Stimulated activated effector memory CD8-positive, alpha-beta T cell treated with anti-CD3 and anti-CD28 coated beads, Interleukin-12 subunit alpha, Interleukin-12 subunit beta, amount 100 ng/mL, for 72 hours (primary cell): ENCODE measurements at regions not wholly inside any gene's neighbourhood (a gene's known extent, or its start where the extent isn't known, plus 50 kb on each side); places are given as distances from the start of the nearest gene placed in this dataset.

ENCODE experiments used
- ATAC-seq: fragments of 150-1000 bp; cut with Tn5 transposase; 2 replicates; pipeline ENCODE4 v1.10.0; 2021
- DNase-seq, 2 donors: peaks; one replicate each; pipeline ENCODE4 v3.0.0; 2021 to 2022; ENCODE audit warnings: low spot score in 2 of 2
- H3K27ac Mint-ChIP-seq: one replicate; pipeline ENCODE4 v1.8.0; 2022; ENCODE audit warnings: mild to moderate bottlenecking, mixed read lengths
- H3K36me3 Mint-ChIP-seq: one replicate; pipeline ENCODE4 v1.8.0; 2022; ENCODE audit warnings: mild to moderate bottlenecking, mixed read lengths
- H3K4me1 Mint-ChIP-seq: one replicate; pipeline ENCODE4 v1.8.0; 2022; ENCODE audit warnings: mixed read lengths
- H3K4me3 Mint-ChIP-seq: one replicate; pipeline ENCODE4 v1.8.0; 2022; ENCODE audit warnings: mild to moderate bottlenecking, mixed read lengths
- H3K9me3 Mint-ChIP-seq: one replicate; pipeline ENCODE4 v1.8.0; 2022; ENCODE audit warnings: mixed read lengths

DNA sequence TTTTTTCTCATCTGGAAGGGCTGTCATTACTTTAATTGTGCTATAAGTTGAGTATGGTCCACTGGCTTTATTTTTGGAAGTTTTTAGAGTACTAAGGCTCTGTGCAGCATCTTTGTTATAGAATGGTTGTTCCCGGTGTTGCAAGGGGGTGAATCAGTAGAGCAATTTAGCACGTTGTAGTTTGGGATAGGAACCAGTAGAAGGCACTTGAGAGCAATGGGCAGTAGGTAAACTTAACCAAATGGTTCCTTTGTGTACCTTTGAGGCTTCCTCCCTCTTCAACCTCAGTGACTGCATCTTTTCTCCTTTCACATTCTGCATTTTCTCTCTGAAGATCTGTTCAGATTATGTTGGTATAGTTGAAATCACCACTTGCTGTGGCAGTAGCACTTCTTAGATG is 238.2 kb upstream of the SYT4 start:
- Mint-ChIP-seq H3K4me3 (no peak overlapping the region), H3K36me3 (no peaks in the 10 kb centered on the region), H3K9me3 (peaks cover 16% of the 10 kb centered on the region), H3K4me1 (no peaks in the 10 kb centered on the region), H3K27ac (no peak overlapping the region)
- ATAC-seq, result no peak
- DNase-seq, result no peak

DNA sequence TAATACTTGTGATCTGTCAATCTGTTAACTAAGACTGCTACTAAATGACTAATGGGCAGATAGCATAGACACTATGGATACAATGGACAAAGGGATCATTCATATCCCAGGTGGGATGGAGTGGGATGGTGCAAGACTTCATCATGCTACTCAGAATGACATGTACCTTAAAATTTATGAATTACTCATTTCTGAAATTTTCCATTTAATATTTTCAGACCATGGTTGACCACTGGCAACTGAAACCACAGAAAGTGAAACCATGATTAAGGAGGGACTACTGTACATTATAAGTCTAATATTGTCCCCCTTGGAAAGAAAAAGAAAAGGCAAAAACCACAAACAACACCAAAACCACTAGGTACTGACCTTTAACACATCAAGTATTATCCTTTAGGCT is 247.0 kb upstream of the SYT4 start:
- Mint-ChIP-seq H3K9me3 (peaks cover 3% of the 10 kb centered on the region), H3K4me3 (no peak overlapping the region), H3K27ac (no peak overlapping the region), H3K4me1 (no peaks in the 10 kb centered on the region), H3K36me3 (no peaks in the 10 kb centered on the region)
- ATAC-seq (no peak), DNase-seq (no peak)

DNA sequence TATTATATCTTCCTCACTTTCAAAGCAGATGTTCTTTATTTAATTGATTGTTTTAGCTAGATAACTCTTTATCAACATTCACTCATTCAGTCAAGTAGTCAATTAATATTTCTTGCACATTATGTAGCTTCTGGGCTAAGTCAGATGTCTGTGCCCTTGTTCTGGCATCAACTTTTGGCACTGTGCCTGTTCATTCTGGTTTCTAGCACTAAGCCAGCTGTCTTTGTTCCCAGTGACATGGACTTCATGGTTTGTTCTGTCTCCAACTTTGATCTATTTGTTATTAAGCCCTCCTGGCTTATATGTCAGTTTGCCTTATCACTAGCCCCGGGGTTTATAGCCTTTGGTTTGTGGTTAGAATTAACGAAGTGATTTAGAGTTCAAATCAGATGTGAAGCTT is 247.9 kb upstream of the SYT4 start:
- Mint-ChIP-seq H3K27ac (no peak overlapping the region), H3K9me3 (peaks cover 3% of the 10 kb centered on the region), H3K4me1 (no peaks in the 10 kb centered on the region), H3K4me3 (no peak overlapping the region), H3K36me3 (no peaks in the 10 kb centered on the region)
- no peak for DNase-seq
- no peak for ATAC-seq

DNA sequence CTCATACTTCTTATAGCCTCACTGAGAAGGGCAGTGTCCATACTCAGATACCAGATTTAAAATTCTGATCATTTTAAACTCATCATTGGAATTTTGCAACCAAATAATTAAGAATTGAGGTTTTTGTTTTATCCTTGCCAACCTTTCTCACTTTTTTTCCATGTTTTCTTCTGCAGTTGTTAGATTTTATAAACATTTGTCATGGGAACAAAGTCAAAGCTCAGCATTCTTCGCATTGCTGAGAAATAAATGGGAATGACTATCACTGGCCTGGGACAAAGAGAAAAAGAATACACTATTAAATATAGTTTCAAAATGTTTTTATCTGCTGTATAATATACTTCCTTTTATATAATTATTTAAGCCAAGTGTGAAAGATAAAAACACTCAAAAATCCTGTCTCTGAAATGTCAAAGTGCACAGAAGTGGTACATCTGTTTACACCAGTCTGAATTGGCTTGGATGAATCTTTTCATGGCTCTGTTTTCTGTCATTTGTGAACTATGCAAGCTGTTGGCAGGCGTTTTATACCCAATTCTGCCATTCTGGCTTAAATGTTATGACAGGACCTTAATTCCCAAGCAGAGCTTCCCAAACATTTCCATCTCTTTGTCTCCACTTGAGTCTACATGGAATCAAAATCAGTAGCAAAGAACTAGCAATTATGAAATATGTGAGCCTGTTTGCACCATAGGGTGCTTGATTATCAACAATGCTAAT is 249.3 kb upstream of the SYT4 start:
- no peaks in the 10 kb centered on the region for H3K36me3 Mint-ChIP-seq
- no peak overlapping the region for H3K4me3 Mint-ChIP-seq
- ATAC-seq, result no peak
- DNase-seq, result no peak
- peaks cover 3% of the 10 kb centered on the region for H3K9me3 Mint-ChIP-seq
- no peaks in the 10 kb centered on the region for H3K4me1 Mint-ChIP-seq
- H3K27ac Mint-ChIP-seq, result no peak overlapping the region

DNA sequence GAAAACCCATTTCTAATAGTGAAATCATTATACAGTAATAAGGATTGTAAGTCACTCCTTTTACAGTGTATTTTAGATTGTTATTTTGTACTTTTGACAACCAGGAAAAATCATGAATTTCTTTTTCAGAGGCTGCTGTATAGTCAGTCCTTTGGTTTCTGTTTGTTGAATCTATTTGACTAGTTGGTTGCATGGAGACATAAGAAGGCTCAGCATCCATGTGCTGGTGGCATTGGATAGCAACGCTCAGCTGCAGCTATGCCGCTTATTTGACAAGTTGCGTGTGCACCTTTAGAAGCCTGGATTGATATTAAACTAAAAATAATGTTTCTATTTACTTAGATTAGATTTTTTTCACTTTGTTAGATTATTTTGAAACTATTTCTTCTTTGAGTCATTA is 254.1 kb upstream of the SYT4 start:
- Mint-ChIP-seq H3K36me3 (no peaks in the 10 kb centered on the region), H3K4me3 (no peak overlapping the region), H3K27ac (no peak overlapping the region), H3K9me3 (peaks cover under 1% of the 10 kb centered on the region), H3K4me1 (no peaks in the 10 kb centered on the region)
- no peak for ATAC-seq
- DNase-seq, result no peak

DNA sequence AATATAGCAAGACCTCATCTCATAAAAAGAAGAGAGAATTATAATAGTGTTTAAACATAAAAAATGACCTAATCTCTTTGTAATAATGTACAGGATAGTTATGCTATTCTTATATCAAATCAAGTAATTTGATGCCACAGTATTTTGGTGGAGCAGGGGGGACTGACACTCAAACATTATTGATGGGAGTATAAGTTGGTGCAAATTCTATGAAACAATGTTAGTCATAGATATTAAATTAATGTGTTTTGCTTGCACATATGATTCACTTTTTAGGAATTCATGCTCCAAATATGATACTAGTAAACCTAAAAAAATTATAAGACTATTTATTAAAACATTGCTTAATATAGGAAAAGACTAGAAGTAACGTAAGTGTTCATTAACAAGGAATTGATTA is 256.1 kb upstream of the SYT4 start:
- Mint-ChIP-seq H3K9me3 (peaks cover 4% of the 10 kb centered on the region), H3K4me1 (no peaks in the 10 kb centered on the region), H3K4me3 (no peak overlapping the region), H3K36me3 (no peaks in the 10 kb centered on the region), H3K27ac (no peak overlapping the region)
- ATAC-seq, result no peak
- DNase-seq, result no peak

DNA sequence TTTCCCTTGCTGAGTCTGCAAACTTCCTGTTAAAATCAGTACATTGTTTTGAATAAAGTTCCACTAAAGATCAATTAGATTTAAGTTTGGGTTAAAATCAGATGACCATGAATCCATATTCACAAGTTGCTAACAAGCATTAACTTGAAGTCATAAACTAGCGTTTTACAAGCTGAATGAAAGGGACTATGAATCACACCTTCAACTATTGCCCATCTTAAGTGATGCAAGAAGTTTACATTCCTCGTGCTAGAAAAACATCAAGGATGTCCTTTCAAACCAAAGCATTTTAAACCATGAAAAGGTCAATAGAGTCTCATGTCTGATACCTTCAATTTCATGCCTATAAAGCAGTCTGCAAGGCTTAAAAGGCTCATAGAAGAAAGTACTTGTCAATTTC is 257.2 kb upstream of the SYT4 start:
- Mint-ChIP-seq H3K4me1 (no peaks in the 10 kb centered on the region), H3K27ac (no peak overlapping the region), H3K36me3 (no peaks in the 10 kb centered on the region), H3K9me3 (peaks cover 4% of the 10 kb centered on the region), H3K4me3 (no peak overlapping the region)
- DNase-seq, result no peak
- no peak for ATAC-seq

DNA sequence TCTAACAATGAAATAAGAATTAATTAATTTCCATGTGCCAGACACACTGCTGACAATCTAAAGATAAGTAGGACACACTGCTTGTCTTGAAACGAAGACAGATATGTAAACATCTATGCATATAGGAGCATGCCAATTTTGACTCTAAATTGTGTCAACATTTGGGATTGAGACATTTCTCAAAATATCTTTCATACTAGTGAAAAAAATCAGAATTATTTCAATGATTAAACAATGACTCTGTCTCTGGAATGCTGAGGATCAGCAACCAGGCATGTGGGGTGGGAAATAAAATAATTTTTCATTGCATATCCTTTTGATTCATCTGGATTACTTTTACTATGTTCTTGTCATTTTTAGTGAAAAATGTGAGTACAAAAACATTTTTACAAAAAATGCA is 262.6 kb upstream of the SYT4 start:
- no peaks in the 10 kb centered on the region for H3K36me3 Mint-ChIP-seq
- no peak overlapping the region for H3K4me3 Mint-ChIP-seq
- DNase-seq (no peak), ATAC-seq (no peak)
- no peaks in the 10 kb centered on the region for H3K4me1 Mint-ChIP-seq
- peaks cover 14% of the 10 kb centered on the region for H3K9me3 Mint-ChIP-seq
- no peak overlapping the region for H3K27ac Mint-ChIP-seq

DNA sequence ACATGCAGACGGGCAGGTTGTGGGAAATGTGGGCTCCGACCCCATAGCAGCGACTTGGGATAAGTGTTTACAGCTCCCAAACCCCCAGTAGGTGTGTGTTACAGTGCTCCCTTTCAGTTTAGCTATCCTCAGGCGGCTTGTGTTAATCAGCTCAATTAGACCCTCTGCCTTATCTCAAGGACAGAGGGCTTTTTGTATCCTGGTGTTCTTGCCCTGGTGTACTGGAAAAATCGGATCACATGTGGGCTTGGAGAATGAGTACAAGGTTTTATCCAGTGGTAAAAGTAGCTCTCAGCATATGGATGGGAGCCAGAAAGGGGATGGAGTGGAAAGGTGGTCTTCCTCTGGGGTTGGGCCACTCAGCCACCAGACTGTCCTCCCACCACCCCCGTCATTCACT is 264.7 kb upstream of the SYT4 start:
- Mint-ChIP-seq H3K9me3 (peaks cover 10% of the 10 kb centered on the region), H3K27ac (no peak overlapping the region), H3K4me1 (no peaks in the 10 kb centered on the region), H3K36me3 (no peaks in the 10 kb centered on the region), H3K4me3 (no peak overlapping the region)
- ATAC-seq (no peak), DNase-seq (no peak)

DNA sequence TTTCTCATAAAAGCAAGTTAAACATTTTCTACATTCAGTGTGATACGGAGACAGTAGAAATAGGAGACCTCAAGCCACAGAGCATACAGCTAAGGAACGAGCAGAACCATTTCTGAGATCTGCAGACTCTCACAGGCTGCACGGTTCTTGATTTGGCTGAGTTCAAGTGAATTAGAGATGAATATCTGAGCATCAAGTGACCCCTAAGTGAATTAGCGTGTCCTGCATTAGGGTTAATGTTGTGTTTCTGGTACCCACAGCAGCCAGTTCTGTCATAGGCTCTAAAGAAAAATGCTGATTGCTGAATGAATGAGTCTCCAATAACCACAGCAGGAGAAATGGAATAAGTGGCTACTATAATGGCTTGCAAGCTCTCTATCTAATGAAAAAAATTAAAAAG is 265.9 kb upstream of the SYT4 start:
- DNase-seq (no peak), ATAC-seq (no peak)
- Mint-ChIP-seq H3K4me1 (no peaks in the 10 kb centered on the region), H3K9me3 (peaks cover 10% of the 10 kb centered on the region), H3K27ac (no peak overlapping the region), H3K36me3 (no peaks in the 10 kb centered on the region), H3K4me3 (no peak overlapping the region)

DNA sequence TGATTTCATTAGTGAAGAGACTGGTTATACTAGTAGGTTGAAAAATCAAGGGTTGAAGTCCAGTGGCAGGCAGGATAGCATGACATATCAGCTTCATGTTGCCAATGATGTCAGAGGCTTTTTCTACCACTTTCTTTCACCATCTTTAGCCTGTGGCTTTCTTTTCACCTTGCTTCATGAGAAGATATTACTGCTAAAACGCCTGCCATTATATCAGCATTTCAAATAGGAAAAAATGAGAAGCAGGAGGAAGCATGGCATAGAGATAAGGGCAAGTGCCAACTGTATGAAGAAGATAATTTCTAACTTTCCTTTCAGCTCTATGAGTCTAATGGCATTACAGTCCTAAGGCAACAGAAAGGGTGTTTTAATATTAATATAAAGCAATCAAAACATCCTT is 270.2 kb upstream of the SYT4 start:
- H3K4me3 Mint-ChIP-seq, result no peak overlapping the region
- no peak overlapping the region for H3K27ac Mint-ChIP-seq
- DNase-seq (no peak), ATAC-seq (no peak)
- no peaks in the 10 kb centered on the region for H3K36me3 Mint-ChIP-seq
- no peaks in the 10 kb centered on the region for H3K4me1 Mint-ChIP-seq
- peaks cover 14% of the 10 kb centered on the region for H3K9me3 Mint-ChIP-seq

DNA sequence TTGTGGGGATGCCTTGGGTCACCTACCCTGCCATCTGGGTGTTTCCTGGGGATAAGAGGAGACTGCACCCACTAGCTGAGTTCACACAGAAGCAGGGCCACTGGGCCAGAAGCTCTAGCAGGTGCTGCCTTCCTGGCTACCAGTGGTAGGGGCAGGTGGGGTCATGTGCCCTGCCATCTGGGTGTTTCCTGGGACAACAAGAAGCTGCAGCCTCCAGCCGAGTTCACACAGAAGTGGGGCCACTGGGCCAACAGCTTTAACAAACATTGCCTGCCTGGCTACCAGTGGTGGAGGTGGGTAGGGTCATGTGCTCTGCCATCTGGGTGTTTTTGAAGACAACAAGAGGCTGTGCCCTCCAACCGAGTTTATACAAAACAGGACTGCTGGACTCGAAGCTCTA is 282.2 kb upstream of the SYT4 start:
- no peak for ATAC-seq
- no peak overlapping the region for H3K4me3 Mint-ChIP-seq
- no peak overlapping the region for H3K27ac Mint-ChIP-seq

DNA sequence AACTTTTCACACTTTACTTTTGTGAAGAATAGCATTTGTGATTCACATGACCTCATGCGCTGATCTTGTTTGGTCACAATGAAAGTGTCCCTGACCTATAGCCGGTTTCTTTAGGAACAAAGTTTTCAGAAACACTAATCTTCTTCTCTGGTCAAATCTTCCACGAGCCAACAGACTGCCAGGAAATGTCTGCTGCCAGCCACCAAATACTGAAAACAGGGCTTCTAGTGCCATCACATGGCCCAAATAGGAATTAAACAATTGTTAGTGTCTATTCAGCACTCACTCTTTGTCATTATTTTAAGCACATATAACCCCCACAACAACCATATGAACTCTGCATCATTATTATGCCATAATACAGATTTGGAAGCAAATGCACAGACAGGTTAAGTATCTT is 286.5 kb upstream of the SYT4 start:
- DNase-seq (no peak), ATAC-seq (no peak)
- no peak overlapping the region for H3K4me3 Mint-ChIP-seq
- no peaks in the 10 kb centered on the region for H3K36me3 Mint-ChIP-seq
- H3K9me3 Mint-ChIP-seq, result no peaks in the 10 kb centered on the region
- no peak overlapping the region for H3K27ac Mint-ChIP-seq
- H3K4me1 Mint-ChIP-seq, result no peaks in the 10 kb centered on the region

More for the DNA sequence above, 282.2 kb upstream of the SYT4 start:
- Mint-ChIP-seq H3K9me3 (peaks cover 5% of the 10 kb centered on the region), H3K4me1 (no peaks in the 10 kb centered on the region), H3K36me3 (no peaks in the 10 kb centered on the region)
- DNase-seq, result no peak

DNA sequence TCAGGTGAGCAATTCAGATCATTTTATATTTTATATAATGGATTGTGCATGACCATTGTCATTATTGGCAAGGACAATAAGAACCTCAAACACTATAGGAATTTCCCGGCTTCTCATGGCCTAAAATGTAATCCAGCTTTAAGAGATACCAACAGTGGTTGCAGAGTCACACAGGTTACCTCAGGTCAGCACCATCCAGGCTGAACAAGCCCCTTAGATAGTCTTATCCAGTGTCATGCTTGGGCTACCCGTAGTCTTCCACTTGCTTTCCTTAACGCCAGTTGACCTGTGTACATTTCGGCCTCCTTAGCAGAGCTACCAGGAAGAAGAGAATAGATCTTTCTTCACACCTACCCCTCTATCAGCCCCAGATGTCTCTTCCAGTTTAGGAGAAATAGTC is 293.3 kb upstream of the SYT4 start:
- no peak overlapping the region for H3K27ac Mint-ChIP-seq
- DNase-seq (no peak), ATAC-seq (no peak)
- no peaks in the 10 kb centered on the region for H3K4me1 Mint-ChIP-seq
- no peak overlapping the region for H3K4me3 Mint-ChIP-seq
- no peaks in the 10 kb centered on the region for H3K9me3 Mint-ChIP-seq
- no peaks in the 10 kb centered on the region for H3K36me3 Mint-ChIP-seq

DNA sequence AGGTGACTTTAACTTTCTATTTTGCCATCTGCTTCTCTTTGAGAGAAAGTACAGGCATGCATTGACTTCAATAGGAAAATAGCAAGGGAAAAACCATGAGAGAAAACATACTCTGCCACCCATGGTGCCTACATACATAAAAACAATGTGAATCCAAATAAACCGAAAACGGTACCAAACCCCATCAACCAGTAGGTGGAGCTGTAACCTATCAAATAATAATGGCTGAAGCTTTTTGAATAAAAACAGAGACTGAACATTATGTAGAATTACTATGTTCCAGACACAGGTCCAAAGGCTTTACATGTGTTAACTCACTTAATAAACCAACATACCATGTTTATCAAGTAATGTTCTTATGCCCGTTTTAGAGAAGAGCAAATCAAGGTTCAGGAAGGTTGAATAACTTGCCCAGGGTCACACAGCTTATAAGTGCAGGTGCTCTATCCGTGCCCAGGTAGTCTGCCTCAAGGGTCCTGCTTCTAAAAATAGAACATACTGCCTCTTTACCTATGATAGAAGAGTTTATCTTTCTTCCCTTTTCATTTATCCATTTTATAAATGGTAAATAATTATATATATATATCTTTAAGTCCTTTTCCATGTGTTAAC is 293.9 kb upstream of the SYT4 start:
- H3K4me3 Mint-ChIP-seq, result no peak overlapping the region
- H3K4me1 Mint-ChIP-seq, result no peaks in the 10 kb centered on the region
- no peaks in the 10 kb centered on the region for H3K36me3 Mint-ChIP-seq
- no peaks in the 10 kb centered on the region for H3K9me3 Mint-ChIP-seq
- ATAC-seq (no peak), DNase-seq (no peak)
- H3K27ac Mint-ChIP-seq, result no peak overlapping the region

DNA sequence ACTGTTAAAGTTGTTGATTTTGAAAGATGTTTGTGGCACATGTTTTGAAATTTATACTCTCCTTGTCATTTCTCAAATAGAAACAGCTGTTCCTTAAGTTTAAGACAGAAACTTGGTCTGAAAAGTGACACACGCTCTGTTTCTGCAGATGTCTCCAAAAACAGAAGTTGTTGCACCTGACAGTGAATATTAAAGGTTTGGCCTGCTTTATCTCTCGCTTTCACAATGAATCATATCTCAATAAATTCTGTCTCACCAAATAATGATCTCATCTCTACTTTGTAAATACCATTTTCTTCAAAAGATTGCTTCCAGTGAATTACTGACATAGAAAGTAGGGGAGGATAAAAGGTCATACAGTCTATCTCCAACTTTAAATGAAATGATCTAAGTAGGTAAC is 294.9 kb upstream of the SYT4 start:
- H3K4me3 Mint-ChIP-seq, result no peak overlapping the region
- no peak for DNase-seq

More for the DNA sequence above, 294.9 kb upstream of the SYT4 start:
- H3K27ac Mint-ChIP-seq, result no peak overlapping the region
- no peaks in the 10 kb centered on the region for H3K4me1 Mint-ChIP-seq
- no peak for ATAC-seq
- H3K9me3 Mint-ChIP-seq, result no peaks in the 10 kb centered on the region
- no peaks in the 10 kb centered on the region for H3K36me3 Mint-ChIP-seq
